Thymus (tissue), 11 donors: ENCODE measurements at regions not wholly inside any gene's neighbourhood (a gene's known extent, or its start where the extent isn't known, plus 50 kb on each side); places are given as distances from the start of the nearest gene placed in this dataset.

Experiments used
- DNase-seq, 9 donors: peaks; one replicate each; pipeline ENCODE4 v3.0.0-alpha.2; 2013; ENCODE audit warnings: low spot score in 9 of 9, low read depth in 6 of 9, missing footprints in 1 of 9
- H3K27ac ChIP-seq, 2 donors: one replicate each; pipeline ENCODE4 v1.5.1; 2013; ENCODE audit warnings: control low read depth in 1 of 2, low read depth in 1 of 2, low read length in 1 of 2, mild to moderate bottlenecking in 1 of 2, moderate library complexity in 1 of 2
- H3K27me3 ChIP-seq, 2 donors: one replicate each; pipeline ENCODE4 v1.5.1; 2013; ENCODE audit warnings: low read length in 1 of 2; ENCODE audit not compliant: control insufficient read depth in 2 of 2, insufficient read depth in 1 of 2
- H3K36me3 ChIP-seq, 2 donors: one replicate each; pipeline ENCODE4 v1.5.1; 2013; ENCODE audit warnings: low read length in 1 of 2, mild to moderate bottlenecking in 1 of 2, moderate library complexity in 1 of 2; ENCODE audit not compliant: control insufficient read depth in 2 of 2, insufficient read depth in 2 of 2
- H3K4me1 ChIP-seq, 2 donors: one replicate each; pipeline ENCODE4 v1.5.1; 2013; ENCODE audit warnings: low read length in 2 of 2; ENCODE audit not compliant: control insufficient read depth in 2 of 2, insufficient read depth in 2 of 2
- H3K4me3 ChIP-seq, 2 donors: one replicate each; pipeline ENCODE4 v1.5.1; 2013; ENCODE audit warnings: low read length in 2 of 2, control low read depth in 1 of 2, mild to moderate bottlenecking in 1 of 2
- H3K9me3 ChIP-seq, 2 donors: one replicate each; pipeline ENCODE4 v1.5.1; 2013; ENCODE audit warnings: low read length in 1 of 2, mild to moderate bottlenecking in 1 of 2; ENCODE audit not compliant: control insufficient read depth in 2 of 2, insufficient read depth in 1 of 2
- WGBS: extraction: QIAGEN DNeasy Blood & Tissue Kit; methylation state at CpG from one replicate; pipeline ENCODE4 v1.1.7; 2013; 5-methylcytosine and 5-hydroxymethylcytosine counted together
- donor health status: healthy.

DNA sequence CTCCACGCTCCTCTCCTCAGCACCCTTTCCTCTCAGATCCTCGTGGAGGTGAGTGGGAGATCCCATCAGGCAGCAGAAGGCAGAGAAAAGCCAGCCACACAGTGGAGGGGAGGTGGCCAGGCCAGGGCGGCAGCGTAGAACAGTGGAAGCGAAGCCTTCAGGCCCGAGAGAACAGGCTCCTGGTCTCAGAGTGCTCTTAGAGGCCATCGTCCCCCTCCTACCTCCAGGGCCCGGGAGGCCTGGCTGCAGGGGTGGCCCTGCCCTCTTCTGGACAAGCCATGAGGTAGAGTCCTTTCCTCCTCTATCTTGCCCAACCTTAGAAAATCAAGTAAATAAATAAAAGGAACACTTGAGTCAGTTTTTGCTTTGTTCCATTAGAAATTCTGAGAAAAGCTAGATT lies 202.0 kb downstream of the KATNAL1 start:
- Histone ChIP-seq H3K36me3 (no peaks in the 10 kb centered on the region), H3K27me3 (no peaks in the 10 kb centered on the region), H3K4me1 (peaks cover 0 to 4% of the 10 kb centered on the region in 2 donors), H3K27ac (no peak overlapping the region), H3K9me3 (no peaks in the 10 kb centered on the region), H3K4me3 (no peak overlapping the region)
- DNase-seq: no peak
- 84% methylated on average over 8 of the region's 8 CpGs for WGBS

DNA sequence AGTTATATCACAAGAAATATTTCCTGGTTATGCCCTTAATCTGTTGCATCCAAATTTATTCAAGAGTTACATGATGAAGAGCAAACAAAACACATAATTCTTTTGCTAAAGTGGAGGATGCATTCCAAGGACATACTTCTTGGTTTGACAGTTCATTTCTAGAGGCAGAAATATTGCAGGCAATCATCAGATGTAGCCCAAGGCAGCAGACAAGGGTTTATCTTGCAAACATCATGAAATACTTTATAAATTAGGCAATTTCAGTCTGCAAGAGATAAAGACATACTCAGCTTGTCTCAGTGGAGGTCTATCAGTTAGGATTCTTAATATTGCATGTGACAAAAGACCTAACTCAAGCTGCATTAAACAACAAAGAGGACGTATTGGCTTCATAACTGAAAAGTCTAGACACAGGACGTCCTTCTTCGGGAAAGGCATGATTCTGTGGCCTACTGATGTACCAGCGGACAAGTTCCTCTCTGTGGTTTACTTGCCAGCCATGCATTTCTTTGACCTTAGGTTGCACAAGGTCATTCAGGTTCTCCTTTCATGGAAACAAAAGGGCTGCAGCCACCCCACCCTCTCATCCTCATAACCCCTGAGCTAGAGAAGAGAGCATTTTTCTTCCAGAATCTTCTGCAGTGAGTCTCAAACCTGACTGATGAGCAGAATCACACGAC lies 204.1 kb downstream of the KATNAL1 start:
- no peak overlapping the region for H3K4me3 ChIP-seq
- no peaks in the 10 kb centered on the region for H3K9me3 ChIP-seq
- no peaks in the 10 kb centered on the region for H3K36me3 ChIP-seq
- WGBS: 80% methylated on average over 5 of the region's 5 CpGs
- DNase-seq: no peak
- H3K27ac ChIP-seq: no peak overlapping the region
- H3K4me1 ChIP-seq: no peaks in the 10 kb centered on the region
- no peaks in the 10 kb centered on the region for H3K27me3 ChIP-seq

DNA sequence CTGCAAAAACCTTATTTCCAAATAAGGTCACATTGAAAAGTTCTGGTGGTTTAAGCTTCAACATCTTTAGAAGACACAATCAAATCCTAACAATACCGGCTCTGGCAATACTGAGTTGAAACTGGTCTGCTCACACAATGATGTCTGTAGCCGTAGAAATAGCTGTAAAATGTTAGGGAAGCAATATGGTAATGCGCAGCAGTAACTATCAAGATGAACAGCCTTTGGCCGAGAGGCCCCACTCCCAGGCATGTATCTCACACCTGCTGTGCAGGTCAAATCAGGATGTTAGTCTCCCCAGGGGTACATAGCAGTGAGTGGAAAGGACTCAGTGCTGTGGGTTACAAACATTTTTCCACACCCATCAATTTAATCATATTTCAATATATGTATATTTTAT lies 207.1 kb downstream of the KATNAL1 start:
- Histone ChIP-seq H3K4me3 (no peak overlapping the region), H3K9me3 (no peaks in the 10 kb centered on the region), H3K27me3 (no peaks in the 10 kb centered on the region), H3K4me1 (no peaks in the 10 kb centered on the region), H3K27ac (no peak overlapping the region), H3K36me3 (no peaks in the 10 kb centered on the region)
- DNase-seq: no peak
- 98% methylated on average over 4 of the region's 4 CpGs for WGBS

DNA sequence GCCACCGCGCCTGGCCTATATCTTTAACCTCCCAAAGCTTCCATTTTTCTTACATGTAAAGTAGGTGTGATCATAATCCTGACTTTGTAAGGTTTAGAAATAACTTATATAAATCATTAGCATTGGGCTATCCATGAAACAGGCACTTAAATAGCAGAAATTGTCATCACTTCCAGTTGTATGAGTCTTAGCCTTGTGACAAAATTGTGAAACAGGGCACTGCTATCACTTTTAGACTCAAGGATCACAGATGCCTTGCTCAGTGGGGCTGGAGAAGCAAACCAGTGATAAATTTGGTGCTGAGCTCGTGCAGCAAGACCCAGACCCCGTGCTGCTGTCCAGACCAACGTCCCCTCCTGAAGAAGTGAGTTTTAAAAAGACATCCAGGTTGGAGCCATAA lies 209.7 kb downstream of the KATNAL1 start:
- H3K4me1 ChIP-seq: no peaks in the 10 kb centered on the region
- no peaks in the 10 kb centered on the region for H3K9me3 ChIP-seq
- no peak overlapping the region for H3K4me3 ChIP-seq
- DNase-seq: no peak
- H3K36me3 ChIP-seq: no peaks in the 10 kb centered on the region
- H3K27me3 ChIP-seq: no peaks in the 10 kb centered on the region
- no peak overlapping the region for H3K27ac ChIP-seq
- 94% methylated on average over 5 of the region's 5 CpGs for WGBS

DNA sequence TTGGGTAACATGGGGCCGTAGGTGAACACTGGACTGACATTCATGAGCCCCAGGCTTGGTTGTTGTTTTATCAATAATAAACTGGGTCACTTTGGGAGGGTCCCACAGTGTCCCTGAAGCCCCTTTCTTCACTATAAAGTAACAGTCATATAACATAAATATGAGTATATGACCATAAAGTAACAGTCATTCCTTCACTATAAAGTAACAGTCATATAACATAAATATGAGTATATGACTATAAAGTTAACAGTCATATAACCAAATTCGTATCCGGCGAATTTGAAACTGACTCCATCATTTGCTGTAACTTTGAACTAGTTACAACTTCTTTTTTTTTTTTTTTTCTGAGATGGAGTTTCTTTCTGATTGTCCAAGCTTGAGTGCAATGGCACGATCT lies 210.3 kb downstream of the KATNAL1 start:
- H3K4me3 ChIP-seq: no peak overlapping the region
- WGBS: 97% methylated on average over 5 of the region's 5 CpGs
- no peak for DNase-seq
- no peaks in the 10 kb centered on the region for H3K36me3 ChIP-seq
- no peaks in the 10 kb centered on the region for H3K27me3 ChIP-seq
- no peaks in the 10 kb centered on the region for H3K4me1 ChIP-seq
- no peak overlapping the region for H3K27ac ChIP-seq
- H3K9me3 ChIP-seq: no peaks in the 10 kb centered on the region

DNA sequence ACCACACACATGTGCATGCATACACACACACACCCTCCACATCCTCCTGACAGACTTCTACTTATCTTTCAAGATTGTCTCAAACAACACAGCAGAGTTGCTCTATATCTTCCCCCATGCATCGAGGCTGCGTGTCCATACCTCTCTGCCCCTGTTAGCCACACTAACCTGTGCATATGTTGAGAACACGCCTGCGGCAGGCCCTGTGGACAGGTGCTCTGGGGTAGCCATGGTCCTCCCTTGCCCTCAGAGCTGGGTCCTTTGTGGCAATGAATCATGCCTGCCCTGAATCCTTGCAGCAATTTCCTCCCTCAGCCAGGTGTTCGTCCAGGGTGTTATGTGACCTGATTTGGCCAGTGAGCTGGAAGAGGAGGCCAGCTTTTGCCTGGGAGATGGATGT lies 213.3 kb downstream of the KATNAL1 start:
- Histone ChIP-seq H3K4me1 (no peaks in the 10 kb centered on the region), H3K9me3 (no peaks in the 10 kb centered on the region), H3K4me3 (no peak overlapping the region), H3K36me3 (no peaks in the 10 kb centered on the region), H3K27me3 (no peaks in the 10 kb centered on the region), H3K27ac (no peak overlapping the region)
- no peak for DNase-seq
- 97% methylated on average over 5 of the region's 5 CpGs for WGBS

DNA sequence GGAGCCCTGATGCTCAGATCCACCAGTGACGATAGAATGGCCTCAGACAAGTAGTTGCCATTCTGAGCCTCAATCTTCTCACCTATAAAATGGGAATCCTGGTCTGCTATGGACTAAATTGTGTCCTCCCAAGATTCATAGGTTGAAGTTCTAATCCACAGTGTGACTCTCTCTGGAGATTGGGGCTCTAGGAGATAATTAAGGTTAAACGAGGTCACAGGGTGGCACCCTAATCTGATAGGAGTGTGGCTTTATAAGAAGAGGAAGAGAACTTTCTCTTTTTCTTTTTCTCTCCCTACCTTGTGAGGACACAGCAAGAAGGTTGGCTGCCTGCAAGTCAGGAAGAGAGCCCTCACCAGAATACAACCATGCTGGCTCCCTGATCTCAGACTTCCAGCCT lies 214.1 kb downstream of the KATNAL1 start:
- no peaks in the 10 kb centered on the region for H3K27me3 ChIP-seq
- no peak overlapping the region for H3K4me3 ChIP-seq
- no peaks in the 10 kb centered on the region for H3K36me3 ChIP-seq
- no peak for DNase-seq
- H3K4me1 ChIP-seq: no peaks in the 10 kb centered on the region
- WGBS: 91% methylated on average over 2 of the region's 2 CpGs
- H3K9me3 ChIP-seq: no peaks in the 10 kb centered on the region
- H3K27ac ChIP-seq: no peak overlapping the region

DNA sequence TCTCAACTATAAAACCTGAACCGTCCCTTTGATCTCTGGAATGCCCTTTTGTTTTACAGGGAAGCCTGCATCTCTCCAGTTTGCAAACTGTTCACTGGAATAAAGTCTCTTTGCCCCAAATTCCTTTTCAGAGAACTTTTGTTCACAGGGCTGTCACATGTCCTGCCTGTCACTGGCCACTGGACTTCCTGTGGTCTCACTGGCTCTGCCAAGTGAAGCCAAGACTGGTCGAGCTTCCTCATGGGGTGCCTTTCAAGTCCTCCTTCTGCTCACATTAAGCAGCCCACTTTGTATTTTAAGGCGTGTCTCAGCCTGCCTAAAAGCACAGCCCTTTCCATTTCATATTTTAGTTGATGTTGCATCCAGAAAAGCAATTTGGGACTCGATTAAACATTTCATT lies 215.7 kb downstream of the KATNAL1 start:
- Histone ChIP-seq H3K36me3 (no peaks in the 10 kb centered on the region), H3K4me3 (no peak overlapping the region), H3K9me3 (no peaks in the 10 kb centered on the region), H3K4me1 (no peaks in the 10 kb centered on the region), H3K27ac (no peak overlapping the region), H3K27me3 (no peaks in the 10 kb centered on the region)
- no peak for DNase-seq
- WGBS: 88% methylated on average over 4 of the region's 4 CpGs

DNA sequence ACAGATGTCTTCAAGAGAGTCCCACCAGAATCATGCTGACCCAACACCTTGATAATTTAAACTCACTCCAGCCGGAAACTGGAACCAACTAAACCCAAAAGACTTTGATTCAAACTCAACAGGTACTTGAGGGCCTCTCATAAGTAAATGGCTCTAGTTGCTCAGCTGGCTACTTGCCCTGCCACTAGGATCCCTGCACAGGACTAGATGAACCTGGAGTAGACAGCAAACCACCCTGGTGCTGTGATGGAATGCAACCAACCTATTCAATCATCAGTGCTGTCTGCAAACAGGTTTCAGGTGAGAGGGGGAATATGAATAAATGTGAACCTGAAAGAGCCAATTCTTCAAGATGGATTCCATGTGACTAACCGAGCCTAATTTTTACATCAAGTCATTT lies 216.3 kb downstream of the KATNAL1 start:
- Histone ChIP-seq H3K36me3 (no peaks in the 10 kb centered on the region), H3K4me3 (no peak overlapping the region), H3K4me1 (no peaks in the 10 kb centered on the region), H3K27me3 (no peaks in the 10 kb centered on the region), H3K27ac (no peak overlapping the region), H3K9me3 (no peaks in the 10 kb centered on the region)
- no peak for DNase-seq
- 98% methylated on average over 2 of the region's 2 CpGs for WGBS
